ENCODE measurements at regions not wholly inside any gene's neighbourhood (a gene's known extent, or its start where the extent isn't known, plus 50 kb on each side); places are given as distances from the start of the nearest gene placed in this dataset.

DNA sequence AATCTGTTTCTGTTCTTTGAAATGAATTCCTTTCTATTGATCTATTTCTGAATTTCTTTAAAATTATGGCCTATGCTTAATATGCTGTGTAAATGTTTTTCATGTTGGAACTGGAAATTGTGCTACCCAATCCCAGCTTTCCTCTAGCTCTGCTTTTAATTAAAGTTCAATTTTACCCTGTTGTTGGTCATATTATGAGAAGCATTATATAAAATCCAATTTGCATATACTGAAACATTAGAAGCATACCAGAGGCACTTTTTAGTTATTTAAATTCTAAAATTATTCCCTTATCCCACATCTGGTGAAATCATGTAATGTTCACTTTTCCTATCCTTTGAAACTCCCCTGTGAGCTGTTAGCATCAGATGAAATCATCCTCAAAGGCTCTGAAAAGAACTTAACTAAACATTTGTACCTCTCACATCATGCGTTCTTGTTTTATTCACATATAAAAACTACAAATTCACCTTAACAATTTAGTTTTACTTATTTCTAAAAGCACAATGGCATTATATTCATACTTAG, 160.6 kb upstream of the COL21A1 start:
- DNase-seq, result no peak

DNA sequence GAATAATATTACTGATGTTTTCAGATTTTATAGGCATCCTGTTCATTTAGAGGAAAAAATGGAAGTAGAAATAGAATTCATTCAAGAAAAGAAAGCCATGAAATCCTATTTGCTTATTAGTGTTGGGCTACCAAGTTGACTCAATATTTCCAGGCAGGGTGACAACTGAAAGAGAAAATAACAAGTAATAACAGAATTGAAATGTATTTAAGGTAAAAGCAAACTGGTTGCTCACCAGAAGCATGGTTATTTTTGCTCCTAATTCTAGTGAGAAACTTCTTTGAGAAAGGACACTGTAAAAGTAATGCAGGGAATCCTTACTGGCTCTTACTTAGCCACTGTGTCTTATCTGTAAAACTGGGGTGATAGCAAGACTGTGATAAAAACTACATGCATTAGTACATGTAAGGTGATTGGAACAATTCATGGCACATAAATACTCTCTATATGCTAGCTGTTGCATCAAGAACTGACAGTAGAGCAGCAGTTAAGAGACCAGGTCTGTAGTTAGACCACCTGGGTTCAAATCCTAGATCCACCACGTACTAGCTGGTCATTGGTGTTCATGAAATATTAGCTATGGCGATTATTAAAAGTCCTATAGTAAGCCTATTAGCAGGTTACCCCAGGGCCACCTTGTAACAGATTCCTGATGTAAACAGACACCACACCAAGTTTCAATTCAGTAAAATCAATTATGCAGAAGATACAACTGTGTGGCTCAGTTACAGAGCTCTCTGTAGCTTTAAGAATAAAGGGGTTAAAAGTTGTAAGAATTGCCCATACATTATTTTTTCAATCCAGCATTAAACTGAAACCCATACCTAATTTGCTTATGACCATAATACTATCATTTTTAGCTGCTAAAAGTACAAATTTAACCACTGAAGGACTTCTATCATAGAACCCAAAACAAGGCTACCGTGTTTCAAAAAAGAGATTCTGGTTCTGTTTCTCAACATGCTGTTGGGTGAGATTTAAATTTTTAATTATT, 159.2 kb upstream of the COL21A1 start:
- no peak for DNase-seq

DNA sequence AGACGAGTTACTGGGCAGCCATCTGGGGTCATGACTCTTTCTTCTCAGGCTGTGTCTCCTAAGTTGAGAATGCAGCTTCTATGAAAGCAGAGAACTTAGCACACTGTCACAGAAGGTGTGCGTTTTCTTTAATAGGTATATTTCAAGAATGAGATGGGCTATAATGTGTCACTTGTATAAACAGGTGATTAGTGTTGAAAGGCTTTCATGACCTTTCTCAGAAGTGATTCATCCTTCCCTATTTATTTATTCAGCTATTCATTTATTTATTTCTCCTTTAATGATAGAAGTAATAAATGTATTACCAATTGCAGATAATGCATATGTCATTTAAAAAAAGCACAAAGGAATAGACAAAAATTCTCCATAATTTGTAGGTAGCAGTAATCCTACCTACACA, 157.2 kb upstream of the COL21A1 start:
- DNase-seq, result no peak

DNA sequence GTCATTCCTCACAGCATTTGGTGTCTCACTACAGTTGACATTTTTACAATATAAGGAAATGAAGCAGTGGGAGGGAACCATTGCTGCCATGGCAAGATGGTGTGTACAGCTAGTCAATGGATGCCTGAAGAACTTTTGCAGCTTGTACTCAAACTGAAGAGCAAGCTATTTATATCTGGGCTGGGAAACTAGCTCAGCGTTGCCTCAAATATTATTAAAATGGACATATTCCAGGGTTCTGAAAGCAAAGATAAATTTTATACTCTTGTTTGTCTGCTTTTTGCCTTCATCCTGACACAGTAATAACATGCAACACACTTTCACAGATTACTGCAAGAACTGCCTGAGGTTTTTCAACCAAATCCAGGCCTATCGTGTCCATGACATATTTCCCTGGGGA, 156.4 kb upstream of the COL21A1 start:
- DNase-seq, result no peak

DNA sequence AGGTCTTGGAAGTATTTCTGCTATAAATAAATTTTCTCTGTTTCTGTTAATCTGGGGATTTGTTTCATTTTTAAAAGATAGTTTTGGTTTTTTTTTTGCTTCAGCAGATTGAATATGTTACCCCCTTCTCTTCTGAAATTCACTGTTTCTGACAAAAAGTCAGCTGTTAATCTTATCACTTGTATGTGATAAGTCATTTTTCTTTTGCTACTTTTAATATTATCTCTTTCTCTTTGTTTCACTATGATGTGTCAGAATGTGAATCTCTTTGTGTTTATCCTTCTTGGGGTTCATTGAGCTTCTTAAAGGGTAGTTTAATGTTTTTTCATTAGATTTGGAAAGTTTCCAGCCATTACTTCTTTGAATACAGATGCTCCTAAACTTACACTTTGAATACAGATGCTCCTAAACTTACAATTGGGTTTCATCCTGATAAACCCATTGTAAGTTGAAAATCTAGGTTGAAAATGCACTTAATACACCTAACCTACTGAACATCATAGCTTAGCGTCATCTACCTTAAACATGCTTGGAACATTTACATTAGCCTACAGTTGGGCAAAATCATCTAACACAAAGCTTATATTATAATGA, 154.2 kb upstream of the COL21A1 start:
- DNase-seq, result no peak

DNA sequence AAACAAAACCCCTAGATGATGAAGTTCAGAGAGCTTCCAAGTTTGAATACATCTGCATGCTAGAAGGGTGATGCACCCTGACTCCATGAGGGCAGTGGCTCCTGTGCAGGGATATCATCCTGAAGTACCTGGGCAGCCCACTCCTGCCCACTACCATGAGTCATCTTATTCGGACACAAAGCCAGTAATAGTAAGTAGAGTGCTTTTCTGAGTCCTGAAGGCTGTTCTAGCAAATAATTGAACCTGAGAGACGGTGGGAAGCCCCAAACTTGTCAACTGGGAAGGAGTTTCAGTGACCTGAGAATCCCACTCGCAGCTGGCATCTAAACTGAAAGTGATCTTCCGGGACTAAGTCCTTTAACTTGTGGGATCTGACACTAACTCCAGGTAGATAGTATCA, 152.9 kb upstream of the COL21A1 start:
- DNase-seq, result no peak

DNA sequence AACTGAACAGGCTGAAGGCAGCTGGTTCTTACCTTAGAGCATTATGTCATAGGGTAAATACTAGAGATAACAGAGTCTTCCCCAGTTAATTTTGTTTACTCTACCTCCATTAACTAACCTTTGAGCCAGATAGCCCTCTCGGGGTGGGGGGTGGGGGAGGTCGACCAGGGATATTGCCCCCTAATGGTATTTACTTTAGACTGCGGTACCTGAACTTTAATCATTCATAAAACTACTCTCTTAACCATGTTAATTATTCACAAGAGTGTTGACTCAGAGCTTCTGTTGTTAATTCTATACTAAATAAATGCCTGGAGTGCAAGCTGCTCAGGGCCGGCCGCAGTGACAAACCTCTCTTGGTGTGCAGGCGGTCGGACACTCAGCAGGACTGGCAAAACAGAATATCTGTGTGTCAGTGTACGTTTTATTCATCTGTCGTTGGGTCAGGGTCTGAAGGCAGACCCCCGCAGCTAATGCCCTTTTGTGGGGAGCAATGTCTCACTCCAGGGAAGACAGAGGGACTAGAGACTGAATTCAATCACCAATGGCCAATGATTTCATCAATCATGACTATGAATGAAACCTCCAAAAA, 152.4 kb upstream of the COL21A1 start:
- DNase-seq, result no peak

DNA sequence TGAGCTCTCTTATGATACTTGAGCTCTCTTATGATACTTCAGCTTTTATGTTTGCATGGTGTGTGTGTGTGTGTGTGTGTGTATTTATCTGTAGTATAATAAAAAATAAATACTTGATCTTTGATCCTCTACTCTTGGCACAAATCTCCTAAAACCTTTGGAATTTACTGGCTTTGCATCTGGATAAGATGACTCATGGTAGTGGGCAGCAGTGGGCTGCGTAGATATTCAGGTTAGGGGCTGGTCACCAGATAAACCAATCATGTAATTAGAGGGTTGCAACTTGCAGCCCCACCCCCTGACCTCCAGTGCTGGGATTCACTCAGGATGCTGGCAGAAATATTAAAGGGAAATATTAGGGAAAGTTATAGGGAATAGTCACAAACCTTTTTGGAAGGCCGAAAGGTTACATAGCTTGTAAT, 151.9 kb upstream of the COL21A1 start:
- DNase-seq, result no peak

DNA sequence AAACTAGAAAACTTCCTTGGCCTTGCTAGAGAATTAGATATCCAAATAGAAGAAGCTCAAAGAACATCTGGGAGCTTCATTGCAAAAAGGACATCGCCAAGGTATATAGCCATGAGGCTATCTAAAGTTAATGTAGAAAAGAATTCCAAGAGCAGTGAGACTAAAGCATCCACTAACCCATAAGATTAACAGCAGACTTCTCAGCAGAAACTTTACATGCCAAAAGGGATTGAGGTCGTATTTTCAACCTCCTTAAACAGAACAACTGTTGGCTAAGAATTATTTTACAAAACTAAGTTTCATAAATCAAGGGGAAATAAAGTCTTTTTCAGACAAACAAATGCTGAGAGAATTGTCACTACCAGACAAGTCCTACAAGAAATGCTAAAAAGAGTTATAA, 149.1 kb upstream of the COL21A1 start:
- DNase-seq, result no peak

DNA sequence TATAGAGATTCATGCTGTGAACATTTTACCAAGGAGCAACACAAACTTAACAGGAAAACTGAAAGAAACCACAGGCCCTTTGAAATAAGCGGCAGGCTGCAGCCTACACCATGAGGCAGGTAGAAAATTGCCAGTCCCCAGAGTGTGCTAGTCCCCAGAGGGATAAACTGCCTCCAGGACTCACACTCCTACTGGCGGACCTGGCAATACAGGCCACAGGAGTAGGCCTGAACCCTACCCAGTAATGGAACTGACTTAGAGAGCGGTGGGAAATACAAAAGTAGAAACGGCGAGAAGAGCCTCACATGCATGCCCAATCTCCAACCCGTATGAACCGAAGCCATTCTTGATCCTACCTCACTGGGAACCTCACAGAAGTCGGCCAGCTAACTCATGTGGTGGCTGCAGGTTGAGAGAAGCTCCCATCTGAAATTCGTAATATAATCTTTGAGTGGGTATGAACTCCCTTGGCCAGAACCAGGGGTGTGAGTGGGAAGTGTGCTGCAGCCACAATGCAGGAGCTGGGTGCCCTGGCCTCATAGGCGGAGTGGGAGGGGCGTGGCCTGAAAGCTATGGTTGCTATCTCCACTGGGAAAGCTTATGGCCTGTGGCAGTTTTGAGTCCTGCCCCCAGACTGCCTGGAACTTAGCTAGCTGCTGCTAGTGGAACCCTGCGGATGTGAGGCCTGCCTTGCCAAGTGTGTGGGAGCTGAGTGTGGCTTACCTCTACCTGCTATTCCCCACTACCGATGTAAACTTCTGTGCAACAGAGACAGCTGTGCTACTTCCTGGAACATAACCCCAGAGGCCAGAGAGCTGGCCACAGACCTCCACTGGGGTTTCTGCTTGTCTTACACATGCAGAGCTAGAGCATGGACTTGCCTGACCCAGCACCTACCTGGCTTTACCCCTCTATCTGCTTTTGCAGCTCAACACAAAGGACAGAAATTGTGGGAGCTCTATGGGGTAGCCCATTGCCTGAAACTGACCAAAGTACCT, 146.5 kb upstream of the COL21A1 start:
- DNase-seq, result no peak

DNA sequence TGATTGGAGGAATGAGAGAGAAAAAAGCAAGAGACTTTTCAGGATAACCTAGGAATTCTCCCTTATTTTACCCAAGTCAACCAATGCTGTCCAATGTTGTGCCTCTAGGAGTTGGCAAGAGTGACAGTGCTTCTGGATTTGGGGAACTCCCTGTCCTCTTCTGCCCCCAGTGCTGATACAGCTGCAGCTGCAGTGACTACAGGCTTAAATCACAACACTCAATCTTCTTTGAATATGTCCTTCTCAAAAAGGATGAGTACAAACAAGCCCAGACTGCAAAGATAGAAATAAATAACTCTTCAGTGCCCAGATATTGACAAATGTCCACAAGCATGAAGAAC, 141.0 kb upstream of the COL21A1 start:
- DNase-seq, result no peak

DNA sequence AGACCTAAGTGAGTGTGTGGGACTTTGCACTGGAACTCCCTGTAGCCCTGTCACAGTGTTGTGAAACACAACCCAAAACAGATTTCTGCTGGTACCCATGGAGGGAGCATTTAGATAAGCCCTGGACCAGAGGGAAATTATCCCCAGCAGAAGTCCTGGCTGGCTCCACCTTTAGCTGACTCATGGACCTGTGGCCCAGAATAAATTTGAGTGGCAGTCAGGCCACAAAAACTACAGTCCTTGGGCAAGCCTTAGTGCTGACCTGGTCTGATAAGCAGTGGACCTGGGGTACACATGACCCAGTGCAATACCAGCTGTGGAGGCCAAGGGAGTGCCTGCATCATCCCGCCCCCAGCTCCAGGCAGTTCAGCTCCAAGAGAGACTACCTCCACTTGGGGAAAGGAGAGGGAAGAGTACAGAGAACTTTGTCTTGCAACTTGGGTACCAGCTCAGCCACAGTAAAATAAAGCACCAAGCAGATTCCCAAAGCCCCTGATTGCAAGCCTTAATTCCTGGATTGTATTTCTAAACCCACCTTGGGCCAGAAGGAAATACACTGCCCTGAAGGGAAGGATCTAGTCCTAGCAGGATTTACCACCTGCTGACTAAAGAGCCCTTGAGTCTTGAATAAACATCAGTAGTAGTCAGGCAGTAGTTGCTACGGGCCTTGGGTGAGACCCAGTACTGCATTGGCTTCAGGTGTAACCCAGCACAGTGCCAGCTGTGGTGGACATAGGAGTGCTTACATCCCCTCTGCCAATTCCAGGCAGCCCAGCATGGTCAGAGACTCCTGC, 140.4 kb upstream of the COL21A1 start:
- no peak for DNase-seq

DNA sequence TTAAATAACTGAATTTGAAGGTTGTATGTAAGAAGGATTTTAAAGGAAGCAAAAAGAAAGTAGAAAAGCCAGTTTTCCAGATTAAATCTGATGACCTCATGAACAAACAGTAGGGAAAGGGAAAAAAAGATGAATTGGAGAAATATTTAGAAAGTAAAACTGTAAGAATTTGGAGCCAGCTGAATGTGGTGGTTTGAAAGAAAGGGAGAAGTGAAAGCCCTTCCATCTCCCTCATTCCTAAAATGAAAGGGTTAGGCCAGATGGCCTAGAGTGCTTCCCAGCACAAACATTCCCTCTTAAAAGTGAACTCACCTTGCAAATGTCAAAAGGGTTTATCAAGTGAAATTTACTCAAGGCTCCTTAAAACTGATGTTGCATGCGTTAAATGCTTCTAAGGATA, 139.3 kb upstream of the COL21A1 start:
- no peak for DNase-seq

DNA sequence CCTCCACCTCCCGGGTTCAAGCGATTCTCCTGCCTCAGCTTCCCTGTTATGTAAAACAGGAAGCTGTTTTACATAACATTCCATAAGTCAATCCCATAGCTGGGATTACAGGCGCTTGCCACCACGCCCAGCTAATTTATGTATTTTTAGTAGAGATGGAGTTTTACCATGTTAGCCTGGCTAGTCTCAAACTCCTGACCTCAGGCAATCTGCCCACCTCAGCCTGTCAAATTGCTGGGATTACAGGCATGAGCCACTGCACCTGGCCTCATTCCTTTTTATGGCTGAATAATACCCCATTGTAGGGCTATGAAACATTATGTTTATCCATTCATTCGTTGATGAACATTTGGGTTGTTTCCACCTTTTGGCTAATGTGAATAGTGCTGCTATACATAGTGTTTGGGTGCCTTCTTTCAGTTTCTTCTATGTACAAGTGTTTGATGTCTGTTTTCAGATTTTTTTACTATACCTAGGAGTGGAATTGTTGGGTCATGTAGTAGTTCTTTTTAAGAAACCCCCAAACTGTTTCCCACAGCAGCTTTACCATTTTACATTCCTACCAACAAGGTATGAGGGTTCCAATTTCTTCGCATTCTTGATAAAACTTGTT, 138.7 kb upstream of the COL21A1 start:
- DNase-seq, result no peak

DNA sequence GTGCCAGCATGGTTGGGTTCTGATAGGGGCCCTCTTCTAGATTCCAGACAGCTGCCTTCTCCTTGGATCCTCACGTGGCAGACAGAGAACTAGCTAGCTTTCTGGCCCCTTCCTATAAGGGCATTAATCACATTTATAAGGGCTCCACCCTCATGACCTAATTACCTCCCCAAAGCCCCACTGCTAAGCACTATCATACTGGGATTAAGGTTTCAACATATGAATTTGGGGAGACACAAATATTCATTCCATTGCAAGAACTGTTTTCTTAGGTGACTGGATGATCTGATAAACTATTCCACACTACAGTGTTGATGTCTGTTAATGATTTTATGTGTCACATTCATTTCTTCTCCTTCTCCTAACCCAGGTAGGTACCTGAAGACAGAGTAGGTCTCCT, 135.8 kb upstream of the COL21A1 start:
- no peak for DNase-seq

DNA sequence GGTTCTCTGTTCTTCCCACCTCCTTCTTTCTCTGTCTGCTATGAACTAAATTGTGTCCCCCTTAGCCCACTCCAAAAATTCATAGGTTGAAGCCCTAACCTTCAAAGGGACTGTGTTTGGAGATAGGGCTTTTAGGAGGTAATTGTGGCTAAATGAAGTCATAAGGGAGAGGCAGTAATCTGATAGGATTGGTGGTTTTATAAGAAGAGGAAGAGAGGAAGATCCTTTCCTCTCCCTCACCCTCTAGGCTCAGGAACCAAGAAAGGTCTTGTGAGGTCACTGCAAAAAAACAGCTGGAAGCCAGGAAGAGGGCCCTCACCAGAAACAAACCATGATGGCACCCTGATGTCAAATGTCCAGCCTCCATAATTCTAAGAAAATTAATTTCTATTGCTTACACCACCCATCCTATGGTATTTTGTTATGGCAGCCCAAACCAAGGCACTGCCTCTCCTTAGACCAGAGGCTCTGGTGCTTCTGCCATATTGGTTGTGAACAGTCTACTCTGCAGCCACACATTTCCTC, 135.1 kb upstream of the COL21A1 start:
- no peak for DNase-seq

DNA sequence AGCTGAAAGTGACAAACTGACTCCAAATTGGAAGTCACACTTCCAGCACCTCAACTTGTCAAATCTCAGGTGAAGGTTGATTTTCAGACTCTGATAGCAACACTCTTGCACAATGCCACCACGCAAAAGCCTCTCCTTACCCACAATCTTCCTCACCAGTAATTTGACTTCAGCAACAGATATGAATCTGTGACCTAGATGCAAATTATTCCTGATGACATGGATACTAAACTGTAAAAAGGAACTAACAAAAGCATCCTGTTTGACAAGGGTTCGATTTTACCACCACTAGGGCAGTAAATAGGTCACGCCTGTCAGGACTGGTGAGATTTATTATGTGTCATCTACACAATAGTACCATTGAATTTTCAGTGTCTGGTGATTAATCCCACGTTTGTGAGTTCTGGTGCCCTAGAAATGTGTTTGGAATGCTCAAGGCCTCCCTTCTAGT, 134.4 kb upstream of the COL21A1 start:
- DNase-seq, result no peak

DNA sequence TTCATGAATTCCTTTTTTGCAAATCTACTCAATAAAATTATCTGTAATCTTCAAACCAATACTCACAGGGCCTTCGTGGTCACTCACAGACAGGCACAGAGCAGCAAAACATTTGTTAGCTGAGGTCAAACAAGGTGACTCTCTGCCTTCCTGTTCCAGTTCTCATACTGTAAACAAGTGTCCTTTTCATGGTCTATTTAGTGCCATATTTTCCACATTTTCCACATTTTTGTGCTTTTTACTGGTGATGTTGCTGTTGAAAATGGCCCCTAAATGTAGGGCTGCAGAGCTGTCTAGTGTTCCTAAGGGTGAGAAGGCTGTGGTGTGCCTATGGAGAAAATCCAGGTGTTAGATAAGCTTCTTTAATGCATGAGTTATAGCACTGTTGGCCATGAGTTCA, 133.1 kb upstream of the COL21A1 start:
- DNase-seq, result no peak

DNA sequence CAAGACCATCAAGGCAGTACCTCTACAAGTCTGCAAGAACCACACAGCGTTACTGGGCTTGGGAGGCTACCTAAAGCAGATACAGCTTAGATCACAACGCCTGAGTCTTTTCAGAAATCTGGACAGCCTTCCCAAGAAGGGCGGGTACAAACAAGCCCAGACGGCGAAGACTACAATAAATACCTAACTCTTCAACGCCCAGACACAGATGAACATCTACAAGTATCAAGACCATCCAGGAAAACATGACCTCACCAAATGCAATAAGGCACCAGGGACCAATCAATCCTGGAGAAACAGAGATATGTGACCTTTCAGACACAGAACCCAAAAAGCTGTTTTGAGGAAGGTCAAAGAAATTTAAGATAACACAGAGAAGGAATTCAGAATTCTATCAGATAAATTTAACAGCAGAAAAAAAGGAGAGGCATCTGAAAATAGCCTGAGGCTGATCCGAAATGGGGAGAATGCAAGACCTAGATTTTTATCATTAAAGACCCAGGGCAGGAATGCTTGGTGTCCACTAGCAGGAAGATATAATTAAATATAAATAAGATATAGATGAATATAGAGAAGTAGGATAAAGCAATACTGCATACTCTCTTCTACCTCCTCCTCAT, 131.7 kb upstream of the COL21A1 start:
- no peak for DNase-seq

DNA sequence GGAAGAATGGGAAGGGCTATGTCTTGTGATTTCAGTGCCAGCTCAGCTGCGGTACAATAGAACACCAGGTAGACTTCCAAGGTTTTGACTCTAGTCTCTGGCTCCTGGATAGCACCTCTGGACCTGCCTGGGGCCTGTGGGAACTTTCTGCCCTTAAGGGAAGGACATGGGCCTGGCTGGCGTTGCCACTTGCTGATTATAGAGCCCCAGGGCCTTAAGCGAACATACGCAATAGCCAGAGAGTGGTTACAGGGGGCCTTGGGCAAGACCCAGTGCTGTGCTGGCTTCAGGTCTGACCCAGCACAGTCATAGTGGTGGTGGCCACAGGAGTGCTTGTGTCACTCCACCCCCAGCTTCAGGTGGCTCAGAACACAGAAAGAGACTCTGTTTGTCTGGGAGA, 131.1 kb upstream of the COL21A1 start:
- DNase-seq, result no peak

DNA sequence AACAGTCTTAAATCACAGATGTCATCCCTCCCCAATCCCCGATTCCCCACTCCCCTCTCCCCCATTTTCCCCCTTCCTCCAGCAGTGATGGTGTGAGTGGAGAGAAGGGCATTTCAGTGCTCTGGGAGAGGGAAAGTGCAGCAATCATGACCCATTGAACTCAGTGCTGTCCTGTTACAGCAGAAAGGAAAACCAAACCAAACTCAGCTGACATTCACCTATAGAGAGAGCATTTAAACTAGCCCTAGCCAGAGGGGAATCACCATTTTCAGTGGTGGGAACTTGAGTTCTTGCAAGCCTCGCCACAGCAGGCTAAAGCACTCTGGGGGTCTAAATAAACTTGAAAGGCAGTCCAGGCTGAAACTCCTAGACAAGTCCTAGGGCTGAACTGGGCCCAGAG, 129.9 kb upstream of the COL21A1 start:
- DNase-seq, result no peak
